DND-41 (cell line): ENCODE measurements at regions not wholly inside any gene's neighbourhood (a gene's known extent, or its start where the extent isn't known, plus 50 kb on each side); places are given as distances from the start of the nearest gene placed in this dataset.

Experiments
- CTCF ChIP-seq: IDR thresholded peaks from 2 replicates; pipeline ENCODE4 v1.5.1; 2012; ENCODE audit warnings: borderline replicate concordance, low read length, moderate library complexity, mild to moderate bottlenecking; ENCODE audit not compliant: poor library complexity, severe bottlenecking; ENCODE audit errors: extremely low read depth
- EZH2 ChIP-seq: IDR thresholded peaks from 3 replicates; pipeline ENCODE4 v1.6.1; 2012; ENCODE audit warnings: borderline replicate concordance, low read depth, mild to moderate bottlenecking, moderate library complexity, low read length, inconsistent platforms; ENCODE audit not compliant: severe bottlenecking

GRCh38 chr10:93138113-93138870 lies 64.6 kb downstream of the CYP26A1 start:
- TF ChIP-seq CTCF (no peak), EZH2 (no peak)
